Endothelial cell of umbilical vein (primary cell): ENCODE measurements at regions not wholly inside any gene's neighbourhood (a gene's known extent, or its start where the extent isn't known, plus 50 kb on each side); places are given as distances from the start of the nearest gene placed in this dataset.

Experiments
- BruUV-seq: library from RNA; stranded (reverse); fragments of 400-500 nt; replicated peaks from 2 replicates; lab custom pipeline; 2021; lab: Mats Ljungman, UMichigan
- CTCF ChIA-PET: fragments of 300-600, 350-600 bp; sonication (Branson Sonifier 250); formaldehyde crosslinking; loops from one replicate; lab custom pipeline; 2021; ENCODE audit warnings: antibody characterized with exemption, inconsistent platforms; lab: Charles Lee
- POLR2A ChIA-PET: fragments of 300-600, 350-600 bp; sonication (Branson Sonifier 250); formaldehyde crosslinking; loops from one replicate; lab custom pipeline; 2021; ENCODE audit warnings: antibody characterized with exemption, inconsistent platforms; lab: Charles Lee
- DNase-seq: peaks from one replicate; pipeline ENCODE4 v3.0.0-alpha.2; 2011; ENCODE audit warnings: low read depth, low spot score
- FAIRE-seq: peaks from 2 replicates; lab custom pipeline; 2011; peaks lifted over from hg19 to GRCh38; lab: Jason Lieb, UNC
- H2AFZ ChIP-seq: 2 replicates; pipeline ENCODE4 v1.6.0; 2012; ENCODE audit warnings: low read depth, low read length, control low read depth, inconsistent platforms
- H3K27ac ChIP-seq: 2 replicates; pipeline ENCODE4 v1.5.1; 2011; ENCODE audit warnings: low read depth, mild to moderate bottlenecking, control low read depth, low read length, moderate library complexity; ENCODE audit not compliant: insufficient read depth
- H3K27me3 ChIP-seq, 2 experiments: 2 replicates each; pipeline versions ENCODE4 v1.6.0 to v1.6.1; 2011; ENCODE audit warnings: low read length in 2 of 2, mixed read lengths in 1 of 2; ENCODE audit not compliant: control insufficient read depth in 2 of 2, insufficient read depth in 2 of 2
- H3K36me3 ChIP-seq, 2 experiments: 2 replicates in 1 of 2; 3 replicates in 1 of 2; pipeline ENCODE4 v1.5.1; 2011; ENCODE audit warnings: low read length in 2 of 2, mild to moderate bottlenecking in 1 of 2, moderate library complexity in 1 of 2; ENCODE audit not compliant: control insufficient read depth in 2 of 2, insufficient read depth in 2 of 2; ENCODE audit errors: extremely low read depth in 1 of 2
- H3K4me1 ChIP-seq: 3 replicates; pipeline ENCODE4 v1.5.1; 2011; ENCODE audit warnings: mild to moderate bottlenecking, low read length; ENCODE audit not compliant: control insufficient read depth, insufficient read depth; ENCODE audit errors: extremely low read depth
- H3K4me2 ChIP-seq: 2 replicates; pipeline ENCODE4 v1.6.1; 2011; ENCODE audit warnings: low read length, control low read depth, mixed read lengths; ENCODE audit not compliant: insufficient read depth
- H3K4me3 ChIP-seq, 3 experiments: fragments of 200-600 bp in 1 of 3; sonication (generic), shearing (Covaris generic) in 1 of 3; replicated peaks in 1 of 3; 2 replicates each; pipeline ENCODE4 v1.5.1; 2011 to 2016; ENCODE audit warnings: control low read depth in 3 of 3, low read length in 3 of 3, mild to moderate bottlenecking in 2 of 3, inconsistent platforms in 1 of 3, low read depth in 1 of 3, moderate library complexity in 1 of 3; ENCODE audit not compliant: insufficient read depth in 1 of 3
- H3K79me2 ChIP-seq: 2 replicates; pipeline ENCODE4 v1.6.0; 2012; ENCODE audit warnings: low read length, inconsistent platforms; ENCODE audit not compliant: control insufficient read depth, insufficient read depth
- H3K9ac ChIP-seq: replicated peaks from 2 replicates; pipeline ENCODE3; 2011; ENCODE audit warnings: low read length, control low read depth; ENCODE audit not compliant: insufficient read depth; ENCODE audit errors: extremely low read depth
- H3K9me1 ChIP-seq: replicated peaks from 3 replicates; pipeline ENCODE4 v1.6.0; 2011; ENCODE audit warnings: mild to moderate bottlenecking, low read length; ENCODE audit not compliant: control insufficient read depth, insufficient read depth; ENCODE audit errors: extremely low read depth
- H3K9me3 ChIP-seq: replicated peaks from 2 replicates; pipeline ENCODE4 v1.5.1; 2012; ENCODE audit warnings: low read length, inconsistent platforms; ENCODE audit not compliant: control insufficient read depth, insufficient read depth
- H4K20me1 ChIP-seq: replicated peaks from 2 replicates; pipeline ENCODE3; 2011; ENCODE audit warnings: mild to moderate bottlenecking, low read length; ENCODE audit not compliant: control insufficient read depth, insufficient read depth; ENCODE audit errors: extremely low read depth
- EZH2 ChIP-seq: IDR thresholded peaks from 2 replicates; pipeline ENCODE4 v1.6.1; 2012; ENCODE audit warnings: borderline replicate concordance, low read depth, mild to moderate bottlenecking, moderate library complexity, low read length, inconsistent platforms; ENCODE audit not compliant: severe bottlenecking
- FOS ChIP-seq: IDR thresholded peaks from 2 replicates; pipeline ENCODE4 v1.6.1; 2011; ENCODE audit warnings: mild to moderate bottlenecking, low read length, moderate library complexity, borderline replicate concordance; ENCODE audit not compliant: insufficient read depth
- GATA2 ChIP-seq: IDR thresholded peaks from 2 replicates; pipeline ENCODE4 v1.7.0; 2011; ENCODE audit warnings: low read depth, mild to moderate bottlenecking, moderate library complexity, mixed read lengths, low read length; ENCODE audit not compliant: insufficient read length, insufficient read depth
- JUN ChIP-seq: IDR thresholded peaks from 2 replicates; pipeline ENCODE4 v1.6.1; 2011; ENCODE audit warnings: borderline replicate concordance, low read depth; ENCODE audit not compliant: insufficient read length, insufficient read depth
- MYC ChIP-seq: IDR thresholded peaks from one replicate; pipeline ENCODE4 v1.6.1; 2011; ENCODE audit warnings: mild to moderate bottlenecking, low read depth, low read length
- POLR2A ChIP-seq: IDR thresholded peaks from 2 replicates; pipeline ENCODE4 v1.6.1; 2012; ENCODE audit warnings: low read depth, mild to moderate bottlenecking, control low read depth, low read length
- POLR2AphosphoS5 ChIP-seq: IDR thresholded peaks from 2 replicates; pipeline ENCODE4 v1.6.1; 2012; ENCODE audit warnings: low read depth, mild to moderate bottlenecking, control low read depth, low read length, moderate library complexity; ENCODE audit not compliant: insufficient read depth
- dilution Hi-C: fragments of 300-500 bp; cut with MboI; formaldehyde crosslinking; loops from one replicate; pipeline ENCODE4 v1.15.0; 2019; ENCODE audit warnings: low sequenced_read_pairs; ENCODE audit not compliant: extremely low pct_ligation_motif_present
- intact Hi-C: fragments of 100-400 bp; cut with micrococcal nuclease; formaldehyde crosslinking; loops from one replicate; pipeline ENCODE4 v1.10.0; 2022
- TF ChIP-seq, protein P1 (sequence below): IDR thresholded peaks from 2 replicates; pipeline ENCODE4 v1.6.1; 2011; ENCODE audit not compliant: insufficient read depth, insufficient read length
- TF ChIP-seq, protein P2 (sequence below), 2 donors: IDR thresholded peaks; 1 replicate in 1 of 2; 2 replicates in 1 of 2; pipeline ENCODE4 v1.5.1; 2011; ENCODE audit warnings: low read length in 2 of 2, mild to moderate bottlenecking in 2 of 2, moderate library complexity in 2 of 2, control low read depth in 1 of 2, inconsistent platforms in 1 of 2, low read depth in 1 of 2; ENCODE audit not compliant: insufficient read depth in 1 of 2; ENCODE audit errors: extremely low read depth in 1 of 2

DNA sequence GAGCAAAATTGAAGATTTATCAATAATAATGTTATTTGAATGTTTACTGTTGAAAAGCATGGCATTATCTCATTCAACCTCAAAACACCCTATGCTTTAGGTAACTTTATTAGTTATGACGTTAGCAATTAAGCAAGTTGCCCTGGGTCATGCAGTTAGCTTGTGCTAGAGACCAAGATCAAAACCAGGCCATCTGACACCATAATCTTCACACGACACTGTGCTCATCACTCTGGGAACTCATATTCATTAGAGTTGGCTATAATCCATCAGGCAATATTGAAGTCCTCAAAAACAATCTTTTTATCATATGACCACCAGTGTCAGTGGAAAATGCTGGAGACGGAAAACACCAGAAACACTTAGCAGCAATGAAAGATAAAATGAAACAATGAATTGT lies 253.5 kb downstream of the PCDH20 start:
- Histone ChIP-seq H2AFZ (no peak overlapping the region), H4K20me1 (no peaks in the 10 kb centered on the region), H3K36me3 (no peaks in the 10 kb centered on the region), H3K4me2 (no peak overlapping the region), H3K4me1 (no peaks in the 10 kb centered on the region), H3K27ac (no peak overlapping the region), H3K9me3 (no peaks in the 10 kb centered on the region), H3K27me3 (no peaks in the 10 kb centered on the region), H3K9me1 (no peaks in the 10 kb centered on the region), H3K4me3 (no peak overlapping the region), H3K9ac (no peak overlapping the region), H3K79me2 (no peaks in the 10 kb centered on the region)
- DNase-seq: no peak
- no TSS peak for BruUV-seq
- dilution Hi-C loops (no loop called here), intact Hi-C loops (no loop called here)
- POLR2A ChIA-PET: no interaction called here
- CTCF ChIA-PET: no interaction called here
- TF ChIP-seq POLR2AphosphoS5 (no peak), JUN (no peak), POLR2A (no peak)
- TF ChIP-seq, protein P1, sequence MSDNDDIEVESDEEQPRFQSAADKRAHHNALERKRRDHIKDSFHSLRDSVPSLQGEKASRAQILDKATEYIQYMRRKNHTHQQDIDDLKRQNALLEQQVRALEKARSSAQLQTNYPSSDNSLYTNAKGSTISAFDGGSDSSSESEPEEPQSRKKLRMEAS: no peak
- TF ChIP-seq, protein P2, sequence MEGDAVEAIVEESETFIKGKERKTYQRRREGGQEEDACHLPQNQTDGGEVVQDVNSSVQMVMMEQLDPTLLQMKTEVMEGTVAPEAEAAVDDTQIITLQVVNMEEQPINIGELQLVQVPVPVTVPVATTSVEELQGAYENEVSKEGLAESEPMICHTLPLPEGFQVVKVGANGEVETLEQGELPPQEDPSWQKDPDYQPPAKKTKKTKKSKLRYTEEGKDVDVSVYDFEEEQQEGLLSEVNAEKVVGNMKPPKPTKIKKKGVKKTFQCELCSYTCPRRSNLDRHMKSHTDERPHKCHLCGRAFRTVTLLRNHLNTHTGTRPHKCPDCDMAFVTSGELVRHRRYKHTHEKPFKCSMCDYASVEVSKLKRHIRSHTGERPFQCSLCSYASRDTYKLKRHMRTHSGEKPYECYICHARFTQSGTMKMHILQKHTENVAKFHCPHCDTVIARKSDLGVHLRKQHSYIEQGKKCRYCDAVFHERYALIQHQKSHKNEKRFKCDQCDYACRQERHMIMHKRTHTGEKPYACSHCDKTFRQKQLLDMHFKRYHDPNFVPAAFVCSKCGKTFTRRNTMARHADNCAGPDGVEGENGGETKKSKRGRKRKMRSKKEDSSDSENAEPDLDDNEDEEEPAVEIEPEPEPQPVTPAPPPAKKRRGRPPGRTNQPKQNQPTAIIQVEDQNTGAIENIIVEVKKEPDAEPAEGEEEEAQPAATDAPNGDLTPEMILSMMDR (IDR thresholded peaks at IDR 0.05; ENCODE audit: extremely low read depth in 1 of 2, insufficient read depth in 1 of 2, low read depth in 1 of 2, low read length in 2 of 2): no peak
- FAIRE-seq: no peak

DNA sequence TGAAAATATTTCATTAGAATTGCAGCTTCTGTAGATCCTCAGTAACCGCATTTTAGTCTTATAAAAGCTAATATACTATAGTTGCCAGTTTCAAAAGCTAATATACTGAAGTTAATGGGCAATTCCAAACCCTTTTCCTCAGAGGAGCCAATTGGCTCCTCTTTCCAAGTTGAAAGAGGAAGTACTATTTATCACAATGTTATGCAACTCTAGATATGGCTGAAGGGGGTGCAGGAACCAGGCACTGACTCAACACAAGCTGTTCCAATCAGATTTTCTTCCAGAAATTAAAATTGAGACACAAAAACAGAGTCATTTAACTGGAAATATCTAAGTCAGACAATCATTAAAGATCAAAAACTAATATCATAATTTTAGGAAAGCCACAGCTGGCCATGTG lies 258.9 kb downstream of the PCDH20 start:
- Histone ChIP-seq H3K27me3 (no peaks in the 10 kb centered on the region), H3K4me2 (no peak overlapping the region), H4K20me1 (no peaks in the 10 kb centered on the region), H3K9ac (no peak overlapping the region), H3K36me3 (no peaks in the 10 kb centered on the region), H3K27ac (no peak overlapping the region), H2AFZ (no peak overlapping the region), H3K4me1 (no peaks in the 10 kb centered on the region), H3K79me2 (no peaks in the 10 kb centered on the region), H3K9me3 (no peaks in the 10 kb centered on the region), H3K9me1 (no peaks in the 10 kb centered on the region), H3K4me3 (no peak overlapping the region)
- DNase-seq (no peak), FAIRE-seq (no peak)
- CTCF ChIA-PET: no interaction called here
- no peak for TF ChIP-seq GATA2
- no peak for TF ChIP-seq POLR2AphosphoS5
- TF ChIP-seq FOS: no peak
- TF ChIP-seq MYC: no peak
- no peak for TF ChIP-seq POLR2A
- TF ChIP-seq EZH2: no peak
- TF ChIP-seq, protein P1: no peak
- intact Hi-C loops: no loop called here
- BruUV-seq: no TSS peak
- dilution Hi-C loops: no loop called here
- POLR2A ChIA-PET: no interaction called here
